GM21737 (cell line): ENCODE measurements at regions not wholly inside any gene's neighbourhood (a gene's known extent, or its start where the extent isn't known, plus 50 kb on each side); places are given as distances from the start of the nearest gene placed in this dataset.

ENCODE experiments used
- ATAC-seq: cut with Tn5 transposase; IDR thresholded peaks from one replicate; pipeline ENCODE4 v1.9.1; 2021; ENCODE audit warnings: mild to moderate bottlenecking, moderate library complexity; ENCODE audit not compliant: unreplicated experiment

DNA sequence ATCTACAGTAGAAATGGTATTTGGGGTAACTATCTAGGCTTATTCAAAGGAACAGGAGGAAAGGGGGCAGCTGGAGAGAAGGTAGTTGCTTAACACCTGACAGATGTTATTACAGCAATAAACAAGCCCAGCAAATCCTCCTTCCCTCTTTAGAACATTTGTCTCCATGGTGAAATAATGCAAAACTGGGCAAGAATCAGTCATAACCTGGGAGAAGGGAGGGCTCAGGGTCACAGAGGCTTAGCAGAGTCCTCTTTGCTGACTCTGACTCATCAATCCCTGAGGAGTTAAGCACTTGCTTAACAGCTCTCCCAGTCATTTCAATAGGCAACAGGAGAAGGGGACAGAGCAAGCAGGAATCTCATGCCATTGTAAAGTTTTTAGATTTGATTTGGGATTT lies 230.3 kb downstream of the IBTK start:
- ATAC-seq, result no peak

DNA sequence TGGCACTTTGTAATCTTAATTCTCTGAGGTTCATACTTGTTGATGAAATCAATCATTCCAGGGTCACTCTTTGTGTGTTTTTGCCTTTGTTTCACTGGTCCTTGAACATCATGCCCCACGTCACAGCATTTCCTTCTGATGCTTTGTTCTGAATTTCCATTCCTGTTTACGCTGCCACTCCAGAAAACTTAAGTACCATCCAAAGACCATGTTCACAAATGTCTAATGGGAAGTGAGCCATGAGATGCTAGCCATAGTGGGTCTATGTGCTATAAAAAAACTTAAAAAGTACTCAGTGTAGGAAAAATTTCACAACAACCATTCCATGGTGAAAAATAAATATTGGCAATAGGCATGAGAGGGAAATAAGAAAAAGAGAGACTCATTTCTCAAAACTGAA lies 232.0 kb downstream of the IBTK start:
- ATAC-seq, result no peak

DNA sequence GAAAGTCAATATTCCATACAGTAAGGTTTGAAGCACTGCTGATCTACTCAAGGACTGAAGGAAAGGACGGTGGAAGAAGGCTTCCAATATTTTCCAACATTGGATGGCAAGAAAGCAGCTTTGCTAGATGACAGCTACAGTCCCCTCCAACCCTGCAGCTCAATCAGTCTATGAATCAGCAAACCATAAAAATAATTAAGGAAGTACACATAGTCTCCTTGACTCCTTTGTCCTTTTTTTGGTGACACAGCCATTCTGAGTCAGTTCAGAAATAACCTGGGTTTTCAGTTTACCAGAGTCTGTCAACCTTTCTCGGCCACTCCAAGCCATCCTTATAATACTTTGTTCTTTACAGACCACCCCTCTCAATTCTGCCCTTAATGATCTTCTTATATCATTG lies 232.5 kb downstream of the IBTK start:
- no peak for ATAC-seq

DNA sequence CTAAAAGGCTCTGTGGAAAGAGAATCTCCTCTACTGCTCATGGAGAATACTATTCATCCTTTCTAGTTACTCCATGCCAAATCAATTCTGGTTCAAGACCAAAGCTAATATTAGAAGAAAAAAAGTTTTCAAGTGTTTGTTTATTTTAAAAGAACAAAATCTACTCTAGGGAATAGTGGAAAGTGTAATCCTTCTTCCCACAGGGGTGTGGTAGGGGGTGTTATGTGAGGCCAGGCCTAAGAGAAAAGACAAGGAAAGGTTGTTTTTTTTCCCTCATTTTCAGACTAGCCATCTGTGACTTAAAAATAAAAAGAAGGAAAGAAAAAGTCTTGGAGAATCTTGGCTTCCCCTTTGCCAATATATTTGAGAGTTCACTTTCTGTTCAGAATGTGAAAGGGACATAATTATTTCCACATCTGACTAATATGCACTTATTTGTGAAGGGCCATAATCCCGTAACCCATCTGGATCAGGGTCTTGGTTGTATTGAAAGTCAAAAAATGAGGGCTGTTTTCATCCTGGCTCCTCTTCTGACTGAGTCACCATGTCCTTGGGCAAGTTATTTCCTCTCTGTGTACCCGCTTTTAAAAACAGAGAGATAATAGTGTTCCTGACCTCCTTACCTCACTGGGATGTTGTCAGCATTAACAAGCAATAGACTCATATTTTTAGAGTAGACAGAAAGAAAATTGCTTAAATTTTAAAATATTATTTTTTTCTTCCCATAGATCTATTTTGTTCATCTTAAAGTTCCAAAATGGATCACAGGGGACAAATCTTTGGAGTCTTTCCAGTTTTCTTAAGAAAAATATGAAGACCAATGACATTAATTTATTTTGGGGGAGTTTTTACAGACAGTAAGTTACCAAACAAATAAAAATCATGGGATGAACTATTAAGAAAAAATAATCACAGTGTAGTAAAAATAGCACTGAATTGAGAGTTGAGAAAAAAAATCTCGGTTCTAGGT lies 233.7 kb downstream of the IBTK start:
- no peak for ATAC-seq

DNA sequence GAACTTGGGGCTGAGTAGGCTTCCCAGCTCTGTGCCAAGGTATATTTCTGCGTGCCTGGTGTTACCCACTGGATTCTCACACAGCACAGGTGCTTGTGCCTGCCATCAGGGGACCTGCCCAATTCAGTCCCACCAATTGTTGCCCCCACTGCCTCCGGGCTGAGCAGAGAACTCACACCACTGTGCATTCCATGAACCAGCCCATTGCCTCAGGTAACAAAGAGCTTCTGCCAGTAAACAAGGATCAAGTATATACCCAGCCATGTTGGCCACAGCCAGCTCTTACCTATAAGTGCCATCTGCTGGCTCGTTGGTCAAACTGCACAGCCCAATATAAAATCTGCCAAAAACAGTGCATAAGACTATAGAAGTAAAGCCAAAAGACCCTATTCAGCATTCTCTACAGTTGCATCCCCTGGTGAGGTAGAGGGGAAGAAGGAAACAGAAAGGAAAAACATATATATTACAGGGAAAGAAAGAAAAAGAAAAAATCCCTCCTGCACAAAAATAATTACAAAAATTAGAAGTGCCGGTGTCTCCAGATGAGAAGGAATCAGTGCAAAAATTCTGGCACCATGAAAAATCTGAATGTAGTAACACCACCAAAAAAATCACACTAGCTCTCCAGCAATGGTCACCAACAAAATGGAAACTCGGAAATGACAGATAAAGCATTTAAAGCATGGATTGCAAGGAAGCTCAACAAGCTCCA lies 241.4 kb downstream of the IBTK start:
- ATAC-seq, result no peak

DNA sequence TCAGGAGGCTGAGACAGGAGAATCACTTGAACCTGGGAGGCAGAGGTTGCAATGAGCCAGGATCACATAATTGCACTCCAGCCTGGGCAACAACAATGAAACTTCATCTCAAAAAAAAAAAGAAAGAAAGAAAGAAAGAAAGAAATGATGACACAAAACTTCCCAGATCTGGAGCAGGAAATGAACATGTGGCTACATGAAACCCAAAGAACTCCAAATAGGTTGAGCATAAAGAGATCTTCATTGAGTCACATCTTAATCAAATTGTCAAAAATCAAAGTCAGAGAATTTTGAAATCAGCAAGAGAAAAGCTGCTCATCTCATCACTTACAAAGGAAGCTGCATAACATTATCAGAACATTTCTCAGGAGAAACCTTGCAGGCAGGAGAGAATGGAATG lies 247.0 kb downstream of the IBTK start:
- ATAC-seq, result no peak

DNA sequence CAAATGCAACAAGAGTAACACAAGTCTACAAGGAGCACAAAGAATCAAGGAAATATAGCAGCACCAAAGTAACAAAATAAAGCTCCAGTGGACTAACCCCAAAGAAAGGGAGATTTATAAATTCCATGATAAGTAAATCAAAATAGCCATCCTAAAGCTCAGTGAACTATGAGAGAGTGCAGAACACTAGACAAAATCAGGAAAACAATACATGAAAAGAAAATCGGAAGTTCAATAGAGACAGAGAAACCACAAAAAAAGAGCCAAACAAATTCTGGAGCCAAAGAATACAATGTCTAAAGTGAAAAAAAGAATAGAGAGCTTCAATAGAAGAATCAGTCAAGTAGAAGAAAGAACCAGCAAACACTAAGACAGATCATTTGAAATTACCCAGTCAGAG lies 247.3 kb upstream of the TENT5A start:
- ATAC-seq, result no peak

DNA sequence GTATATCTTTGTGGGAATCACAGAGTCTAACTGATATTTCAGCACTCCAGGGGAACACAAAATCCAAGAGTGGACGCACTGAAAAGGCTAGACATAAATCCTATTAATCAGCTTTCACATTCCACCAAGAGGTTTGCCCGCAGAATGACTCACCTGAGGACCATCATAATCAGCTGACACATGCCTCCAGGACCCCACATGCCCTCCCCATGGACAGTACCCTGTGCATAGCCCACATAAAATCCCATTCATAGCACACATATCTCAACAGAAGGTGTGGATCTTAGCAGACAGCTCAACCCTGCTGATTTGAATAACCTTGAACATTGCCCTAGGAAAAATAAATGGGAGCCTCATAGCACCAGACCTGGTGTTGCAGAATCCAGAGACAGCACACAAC lies 246.8 kb upstream of the TENT5A start:
- ATAC-seq, result no peak

DNA sequence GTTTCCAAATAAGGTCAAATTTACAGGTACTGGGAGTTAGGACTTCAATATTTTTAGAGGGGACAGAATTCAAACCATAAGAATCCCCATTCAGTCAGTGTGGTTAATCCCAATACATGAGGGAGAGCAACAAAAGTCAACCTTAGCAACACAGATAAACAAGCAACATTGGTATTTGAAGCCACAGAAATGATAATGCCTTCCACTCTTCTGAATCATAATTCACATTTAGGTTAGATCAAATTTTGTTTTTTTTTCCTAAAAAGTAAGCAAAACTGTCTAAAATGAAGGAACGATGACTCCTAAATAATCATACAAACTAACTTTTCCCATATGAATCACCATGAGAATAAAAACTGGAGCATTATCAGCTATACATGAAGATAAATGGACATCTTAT lies 246.0 kb upstream of the TENT5A start:
- ATAC-seq, result no peak

DNA sequence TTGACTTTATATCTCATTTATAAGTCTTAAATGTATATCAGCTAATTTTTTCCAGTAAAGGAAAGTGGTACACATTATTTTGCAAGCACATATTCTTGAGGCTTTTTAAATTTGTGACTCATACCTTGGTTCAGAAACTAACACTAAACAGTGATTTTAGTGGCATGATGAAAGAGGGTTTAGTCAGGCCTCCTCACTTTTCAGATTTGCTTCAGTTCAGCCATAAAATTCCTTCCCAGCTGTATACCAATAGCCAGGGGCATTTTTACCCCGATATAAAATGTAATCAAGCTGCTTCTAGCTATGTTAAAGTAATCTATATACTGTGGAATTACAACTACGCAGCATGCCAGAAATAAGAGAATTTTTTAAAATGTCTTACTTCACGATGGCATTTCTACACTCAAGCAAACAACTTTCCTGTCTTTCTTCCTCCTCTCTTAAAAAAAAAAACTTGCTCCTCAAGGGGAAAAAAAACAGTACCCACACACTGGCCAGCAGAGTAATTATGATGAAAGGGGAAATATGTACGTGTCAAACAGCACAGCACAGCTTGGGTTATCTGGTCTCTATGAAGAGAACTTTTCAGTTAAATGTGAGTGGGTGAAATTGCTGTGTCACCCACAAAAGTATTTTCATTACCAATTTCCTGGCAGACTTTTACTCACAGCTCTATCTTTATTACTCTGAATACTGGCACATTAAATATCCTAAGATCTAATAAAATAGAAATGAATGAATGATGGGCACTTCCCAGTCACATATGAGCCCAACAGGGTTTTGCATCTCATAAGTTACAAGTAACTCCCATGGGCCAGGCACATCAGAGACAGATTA lies 244.8 kb upstream of the TENT5A start:
- no peak for ATAC-seq

DNA sequence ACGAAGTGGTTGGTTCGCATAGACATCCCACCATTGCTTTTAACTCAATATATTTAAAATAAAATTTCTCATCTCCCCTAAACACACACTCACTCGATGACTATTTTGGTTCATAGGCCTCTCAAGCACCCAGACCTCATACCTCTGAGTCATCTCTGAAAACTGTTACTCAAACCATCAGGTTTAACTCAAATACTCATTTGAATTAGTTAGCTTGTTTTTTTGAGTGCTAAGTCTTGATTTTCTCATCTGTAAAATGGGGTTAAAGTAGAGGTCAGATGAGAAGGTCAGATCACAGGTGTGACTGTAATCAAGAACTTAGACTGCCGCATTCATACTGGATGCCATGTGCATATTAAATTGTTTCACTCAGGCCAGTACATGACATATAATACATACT lies 243.9 kb upstream of the TENT5A start:
- no peak for ATAC-seq

DNA sequence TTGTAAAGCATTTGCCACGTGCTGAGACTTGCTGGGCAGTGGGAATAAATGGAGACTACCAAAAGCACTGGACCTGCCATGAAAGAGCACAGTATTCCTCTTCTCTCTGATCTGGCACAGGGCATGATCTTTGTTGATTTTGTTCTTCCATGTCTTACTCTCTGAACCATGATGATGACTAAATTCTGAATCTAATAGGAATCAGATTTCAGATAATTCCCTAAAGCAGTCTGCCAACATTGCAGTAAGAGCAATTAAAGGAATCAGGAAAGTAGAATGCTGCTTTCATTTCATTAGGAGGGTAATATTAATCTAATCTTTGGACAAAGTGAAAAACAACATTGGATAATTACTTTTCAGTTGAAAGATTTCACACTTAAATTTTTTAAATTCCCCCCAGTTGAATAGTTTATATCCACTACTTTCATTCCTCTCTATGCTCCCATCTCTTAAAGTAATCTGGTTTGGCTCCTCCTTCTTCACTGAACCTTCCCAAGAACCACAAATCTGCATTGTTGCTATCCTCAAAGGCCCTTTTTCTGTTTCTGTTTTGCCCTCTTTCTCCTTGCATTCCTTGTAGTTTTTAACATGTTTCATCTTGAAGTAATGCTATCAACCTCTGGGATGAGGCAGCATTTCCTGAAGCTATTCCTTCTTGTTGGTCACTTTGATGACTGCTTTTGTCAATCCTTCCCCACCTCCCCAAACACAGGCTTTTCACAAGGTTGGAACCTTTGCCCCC lies 243.2 kb upstream of the TENT5A start:
- ATAC-seq, result no peak

DNA sequence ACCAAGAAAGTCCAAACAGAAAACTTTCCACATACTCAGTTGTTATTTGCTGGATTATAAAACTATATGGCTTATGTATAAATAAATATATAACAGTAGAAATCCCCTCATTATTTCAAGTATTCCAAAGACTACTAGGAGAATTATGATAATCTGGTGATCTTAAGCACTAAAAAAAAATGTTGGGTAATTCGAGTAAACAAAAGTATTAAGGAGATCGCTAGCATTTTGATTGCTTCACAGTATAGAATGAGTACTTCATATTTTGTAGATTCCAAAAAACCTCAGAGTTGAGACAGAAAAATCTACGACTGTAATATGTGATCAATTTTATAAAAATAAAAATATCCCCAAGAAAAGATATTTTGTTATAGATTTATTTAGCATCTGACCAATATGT lies 236.4 kb upstream of the TENT5A start:
- ATAC-seq, result no peak

DNA sequence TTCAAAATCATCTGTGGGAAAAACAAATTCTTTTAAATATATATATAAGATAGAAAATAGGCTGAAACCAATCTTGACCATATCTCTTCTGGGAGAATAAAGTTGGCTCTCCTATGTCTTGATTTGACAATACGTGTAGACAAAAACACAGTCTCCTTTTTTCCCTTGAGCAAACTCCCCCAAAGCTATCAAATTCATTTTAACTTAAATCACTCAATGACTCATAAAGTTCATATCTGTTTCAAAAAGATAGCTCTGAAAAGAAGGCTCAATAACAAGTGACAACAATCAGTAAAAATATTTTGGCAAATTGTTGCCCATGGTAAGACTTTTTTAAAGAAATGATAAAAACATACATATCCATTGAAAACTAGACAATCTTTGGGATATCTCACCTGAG lies 236.0 kb upstream of the TENT5A start:
- ATAC-seq, result no peak

DNA sequence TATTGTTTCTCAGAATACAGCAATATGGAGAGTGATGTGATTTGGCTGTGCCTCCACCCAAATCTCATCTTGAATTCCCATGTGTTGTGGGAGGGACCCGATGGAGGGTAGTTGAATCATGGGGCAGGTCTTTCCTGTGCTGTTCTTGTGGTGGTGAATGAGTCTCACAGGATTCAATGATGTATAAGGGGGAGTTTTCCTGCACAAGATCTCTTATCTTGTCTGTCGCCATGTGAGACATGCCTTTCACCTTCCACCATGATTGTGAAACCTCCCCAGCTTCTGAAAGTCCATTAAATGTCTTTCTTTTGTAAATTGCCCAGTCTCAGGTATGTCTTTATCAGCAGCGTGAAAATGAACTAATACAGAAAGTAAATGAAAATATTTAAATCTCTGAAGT lies 234.8 kb upstream of the TENT5A start:
- no peak for ATAC-seq

DNA sequence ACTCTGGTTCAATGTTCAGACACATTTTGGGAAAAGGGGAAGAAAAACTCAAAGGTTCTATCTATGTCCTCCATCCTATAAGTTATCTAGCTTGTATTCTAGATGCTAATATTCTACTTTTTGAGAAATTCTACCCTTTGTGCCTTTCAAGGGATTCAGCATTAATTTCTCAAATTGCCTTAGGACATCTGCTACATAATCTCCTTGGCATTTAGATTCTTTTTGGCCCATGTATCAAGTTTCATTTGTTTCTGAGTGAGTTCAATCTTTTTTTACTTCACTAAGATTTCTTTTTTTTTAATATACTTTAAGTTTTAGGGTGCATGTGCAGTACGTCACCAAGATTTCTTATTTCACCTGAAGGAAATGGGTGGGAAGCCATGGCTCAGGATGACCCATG lies 232.7 kb upstream of the TENT5A start:
- ATAC-seq, result no peak

DNA sequence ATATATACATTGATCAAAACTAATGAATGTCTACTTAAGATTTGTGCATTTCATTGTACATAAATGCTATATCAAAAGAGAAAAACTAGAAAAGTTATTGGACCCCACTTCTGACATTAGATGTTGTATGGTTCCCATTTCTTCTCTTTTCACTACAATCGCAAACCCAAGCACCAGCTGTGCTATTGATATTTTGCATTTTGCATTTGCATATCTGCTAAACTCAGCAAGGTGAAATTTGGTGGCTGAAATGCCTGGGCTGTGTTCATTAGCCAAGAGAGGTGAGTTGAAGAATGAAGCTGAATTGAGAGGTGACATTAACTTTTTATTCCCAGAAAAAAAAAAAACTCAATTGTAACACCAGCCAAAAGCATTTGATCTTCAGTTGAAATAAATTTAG lies 232.1 kb upstream of the TENT5A start:
- ATAC-seq, result no peak

DNA sequence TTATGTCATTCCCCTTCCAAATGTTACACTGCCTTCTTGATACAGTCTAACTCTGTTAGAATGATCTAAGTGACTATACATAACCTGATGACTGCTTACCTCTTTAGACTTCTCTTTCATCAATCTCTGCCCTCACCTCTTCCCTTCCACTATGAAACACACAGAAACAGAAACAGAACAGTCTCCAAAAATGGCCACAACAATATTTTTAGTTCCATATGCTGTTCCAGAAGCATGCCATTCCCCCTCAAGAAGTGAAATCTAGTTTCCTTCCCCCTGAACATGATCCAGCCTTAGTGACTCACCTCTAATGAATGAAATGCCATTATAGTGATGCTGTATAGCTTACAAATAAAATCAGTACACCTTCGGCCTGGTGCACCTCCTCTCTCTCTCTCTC lies 229.3 kb upstream of the TENT5A start:
- ATAC-seq, result no peak

DNA sequence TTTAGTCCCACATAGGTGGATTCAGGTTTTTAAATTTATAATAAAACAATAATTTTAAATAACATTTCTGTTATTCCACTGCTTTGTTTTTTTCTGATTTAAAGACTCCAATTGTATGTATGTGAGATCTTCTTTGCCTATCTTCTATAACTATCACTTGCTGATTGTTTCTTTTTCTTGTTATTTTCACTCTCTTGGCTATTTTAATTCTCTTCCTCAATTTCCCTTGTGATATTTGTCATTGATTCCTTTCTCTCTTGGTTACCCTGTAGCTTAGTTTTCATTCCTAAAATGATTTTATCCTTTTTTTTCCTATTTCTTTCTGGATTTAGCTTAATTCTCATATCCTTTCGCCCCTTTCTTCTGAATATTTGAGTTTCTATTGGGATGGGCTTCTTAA lies 227.3 kb upstream of the TENT5A start:
- no peak for ATAC-seq

DNA sequence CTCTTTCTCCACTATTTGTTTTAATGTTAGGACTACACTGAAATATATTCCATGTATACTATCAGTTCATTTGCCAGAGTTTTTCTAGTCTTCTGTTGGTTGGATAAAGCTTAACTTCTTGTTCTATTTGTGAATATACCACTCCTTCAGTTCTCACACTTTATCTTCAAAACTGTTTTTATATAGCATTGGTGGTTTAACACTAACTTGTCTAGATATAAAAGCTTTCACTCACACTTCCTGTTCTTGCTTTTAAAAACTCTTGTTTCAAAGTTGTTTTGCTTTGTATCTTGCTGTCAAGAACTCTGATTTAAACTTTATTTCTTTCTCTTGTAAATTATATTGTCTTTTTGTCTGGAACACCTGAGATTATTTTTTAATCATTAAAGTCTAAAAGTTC lies 226.8 kb upstream of the TENT5A start:
- no peak for ATAC-seq

DNA sequence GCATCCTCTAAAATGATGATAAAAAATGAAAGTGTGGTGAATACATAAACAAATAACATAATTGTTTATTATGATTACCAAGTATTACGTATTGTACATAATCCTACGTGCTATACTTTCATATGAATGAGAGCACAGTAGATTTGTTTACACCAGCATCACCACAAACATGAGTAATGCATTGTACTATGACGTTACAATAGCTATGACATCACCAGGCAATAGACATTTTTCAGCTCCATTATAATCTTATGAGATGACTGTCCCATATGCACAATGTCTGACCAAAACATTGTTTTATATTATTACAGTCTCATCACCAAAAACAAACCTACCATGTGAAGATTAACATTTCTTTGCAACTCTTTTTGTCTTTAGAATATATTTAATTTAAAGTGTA lies 225.7 kb upstream of the TENT5A start:
- no peak for ATAC-seq
